Heart left ventricle (tissue), 13 donors: ENCODE measurements at regions not wholly inside any gene's neighbourhood (a gene's known extent, or its start where the extent isn't known, plus 50 kb on each side); places are given as distances from the start of the nearest gene placed in this dataset.

Source experiments
- CTCF ChIP-seq, 12 donors: fragments of 200-600 bp; sonication (generic) in 4 of 12; IDR thresholded peaks; one replicate each; pipeline versions ENCODE4 v1.5.0 to v1.8.0; 2018 to 2022; ENCODE audit warnings: antibody characterized with exemption in 12 of 12, mild to moderate bottlenecking in 5 of 12
- POLR2A ChIP-seq, 2 donors: fragments of 450-650 bp; IDR thresholded peaks; one replicate each; pipeline ENCODE4 v1.6.1; 2017; ENCODE audit warnings: antibody characterized with exemption in 2 of 2, mild to moderate bottlenecking in 2 of 2, moderate library complexity in 2 of 2
- donor health status: ischemic (EF 13 %, LVEDD 7.1; RV severe dilation, severe dysfunction).
- donor health status: DM: no; HTN: yes; CAD: no.
- donor health status: DM: no; HTN: no; CAD: no.
- donor health status: ischemic (EF 25% LVEDD 6.9; RV normal size, moderate dysfunction).
- donor health status: ischemic (EF 25% LVEDD 5.7; RV mildly dilated, moderate dysfunction).
- donor health status: ischemic (EF 35%, LVEDD 5.7; RV mildly dilated, moderate dysfunction).
- donor health status: nonischemic (EF 11% LVEDD 7.7; RV severe dilation, severe dysfunction).
- donor health status: DM: yes; HTN: yes; CAD: no.
- donor health status: PGD.
- donor health status: ischemic (EF 29% LVEDD 5.4; RV normal size, mild dysfunction).
- donor health status: nonischemic (EF 23%, LVEDD 6.1; RV moderate dilation, normal function).

DNA sequence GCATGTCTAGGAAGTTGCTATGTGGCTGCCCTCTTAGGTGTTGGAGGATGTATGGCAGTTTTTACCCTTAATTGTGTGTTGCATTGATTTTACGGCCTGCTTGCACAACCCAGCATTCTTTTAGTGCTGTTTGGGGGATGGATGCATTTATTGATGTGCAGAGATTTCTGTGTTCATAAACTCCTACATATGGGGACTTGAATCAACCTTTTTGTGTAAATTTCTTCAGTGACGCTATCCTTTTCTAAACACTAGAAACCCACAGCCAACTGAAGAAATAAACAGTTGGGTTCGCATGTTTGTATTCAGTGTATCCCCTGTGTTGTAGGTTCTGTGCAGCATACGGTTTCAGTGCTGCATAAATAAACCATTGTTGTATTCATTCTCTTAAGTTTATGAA lies 263.7 kb downstream of the RASEF start:
- TF ChIP-seq CTCF (IDR thresholded peaks at IDR 0.05) (no peak), POLR2A (IDR thresholded peaks at IDR 0.05) (no peak)
